Activated naive CD4-positive, alpha-beta T cell treated with anti-CD3 and anti-CD28 coated beads, Interleukin-2, amount 10 ng/mL, durations not matched to agents 7 days and 5 days (primary cell): ENCODE measurements at regions not wholly inside any gene's neighbourhood (a gene's known extent, or its start where the extent isn't known, plus 50 kb on each side); places are given as distances from the start of the nearest gene placed in this dataset.
"Not testable (repeated sequence)": the region's sequence is repeated elsewhere in the genome, so short reads cannot be mapped to it uniquely, and the experiment has no call there.

Experiments
- CTCF ChIA-PET: fragments of 350-600 bp; sonication (Branson Sonifier 250); formaldehyde crosslinking; loops from one replicate; lab custom pipeline; 2021; ENCODE audit warnings: antibody characterized with exemption; lab: Charles Lee
- DNase-seq: peaks from one replicate; pipeline ENCODE4 v3.0.0-alpha.2; 2020
- H3K27ac Mint-ChIP-seq: one replicate; pipeline ENCODE4 v1.8.0; 2021; ENCODE audit warnings: mild to moderate bottlenecking, moderate library complexity, mixed read lengths
- H3K27me3 Mint-ChIP-seq: one replicate; pipeline ENCODE4 v1.8.0; 2021; ENCODE audit warnings: mild to moderate bottlenecking, mixed read lengths
- H3K36me3 Mint-ChIP-seq: one replicate; pipeline ENCODE4 v1.8.0; 2021; ENCODE audit warnings: mixed read lengths
- H3K4me1 Mint-ChIP-seq: one replicate; pipeline ENCODE4 v1.8.0; 2021; ENCODE audit warnings: mixed read lengths
- H3K4me3 Mint-ChIP-seq: one replicate; pipeline ENCODE4 v1.8.0; 2021; ENCODE audit warnings: mild to moderate bottlenecking, moderate library complexity, mixed read lengths
- H3K9me3 Mint-ChIP-seq: one replicate; pipeline ENCODE4 v1.8.0; 2021; ENCODE audit warnings: mixed read lengths

GRCh38 chr21:13843081-13843480 lies 233.5 kb downstream of the POTED start:
- peaks cover 10% of the 10 kb centered on the region for H3K9me3 Mint-ChIP-seq
- H3K27ac Mint-ChIP-seq, H3K27me3 Mint-ChIP-seq, H3K4me3 Mint-ChIP-seq, DNase-seq, H3K4me1 Mint-ChIP-seq, CTCF ChIA-PET, H3K36me3 Mint-ChIP-seq: not testable (repeated sequence)

GRCh38 chr21:13827666-13828065 lies 218.1 kb downstream of the POTED start:
- H3K36me3 Mint-ChIP-seq, DNase-seq, H3K4me1 Mint-ChIP-seq, H3K4me3 Mint-ChIP-seq, CTCF ChIA-PET, H3K27ac Mint-ChIP-seq, H3K27me3 Mint-ChIP-seq, H3K9me3 Mint-ChIP-seq: not testable (repeated sequence)

GRCh38 chr21:13827201-13827600 lies 217.6 kb downstream of the POTED start:
- H3K9me3 Mint-ChIP-seq: peaks cover 6% of the 10 kb centered on the region
- H3K27me3 Mint-ChIP-seq: no peaks in the 10 kb centered on the region
- no peak overlapping the region for H3K4me3 Mint-ChIP-seq
- CTCF ChIA-PET: no interaction called here
- no peak for DNase-seq
- no peaks in the 10 kb centered on the region for H3K36me3 Mint-ChIP-seq
- no peaks in the 10 kb centered on the region for H3K4me1 Mint-ChIP-seq
- no peak overlapping the region for H3K27ac Mint-ChIP-seq

- not testable (repeated sequence) for H3K9me3 Mint-ChIP-seq, H3K4me1 Mint-ChIP-seq, H3K36me3 Mint-ChIP-seq, H3K27ac Mint-ChIP-seq, DNase-seq, H3K27me3 Mint-ChIP-seq, H3K4me3 Mint-ChIP-seq
- CTCF ChIA-PET: interaction anchor here (0.7 kb wide), 1 partner anchor 10 kb away, joined by 3 read pairs; no protein-coding TSS in a partner anchor
These were observed 216.9 kb downstream of the POTED start for GRCh38 chr21:13826511-13826910.

GRCh38 chr21:13825218-13825778 lies 215.7 kb downstream of the POTED start:
- DNase-seq: not testable (repeated sequence)

GRCh38 chr21:13820286-13820685 lies 210.7 kb downstream of the POTED start:
- H3K9me3 Mint-ChIP-seq, CTCF ChIA-PET, DNase-seq, H3K36me3 Mint-ChIP-seq, H3K27ac Mint-ChIP-seq, H3K27me3 Mint-ChIP-seq, H3K4me1 Mint-ChIP-seq, H3K4me3 Mint-ChIP-seq: not testable (repeated sequence)

More at GRCh38 chr21:13825218-13825778, 215.7 kb downstream of the POTED start:
- H3K36me3 Mint-ChIP-seq, H3K27ac Mint-ChIP-seq, H3K4me3 Mint-ChIP-seq, CTCF ChIA-PET, H3K9me3 Mint-ChIP-seq, H3K4me1 Mint-ChIP-seq, H3K27me3 Mint-ChIP-seq: not testable (repeated sequence)

GRCh38 chr21:13812191-13812590 lies 202.6 kb downstream of the POTED start:
- H3K27me3 Mint-ChIP-seq, H3K4me3 Mint-ChIP-seq, H3K4me1 Mint-ChIP-seq, H3K9me3 Mint-ChIP-seq, CTCF ChIA-PET, H3K36me3 Mint-ChIP-seq, H3K27ac Mint-ChIP-seq, DNase-seq: not testable (repeated sequence)

GRCh38 chr21:13810559-13810958 lies 201.0 kb downstream of the POTED start:
- H3K27me3 Mint-ChIP-seq: not testable (repeated sequence)

GRCh38 chr21:13806444-13806843 lies 196.9 kb downstream of the POTED start:
- DNase-seq, H3K4me1 Mint-ChIP-seq, H3K27me3 Mint-ChIP-seq, H3K36me3 Mint-ChIP-seq, H3K27ac Mint-ChIP-seq, H3K9me3 Mint-ChIP-seq, CTCF ChIA-PET, H3K4me3 Mint-ChIP-seq: not testable (repeated sequence)

More at GRCh38 chr21:13810559-13810958, 201.0 kb downstream of the POTED start:
- H3K9me3 Mint-ChIP-seq, CTCF ChIA-PET, DNase-seq, H3K4me3 Mint-ChIP-seq, H3K27ac Mint-ChIP-seq, H3K36me3 Mint-ChIP-seq, H3K4me1 Mint-ChIP-seq: not testable (repeated sequence)

- not testable (repeated sequence) for H3K4me1 Mint-ChIP-seq, H3K27ac Mint-ChIP-seq, H3K27me3 Mint-ChIP-seq
These were observed 193.2 kb downstream of the POTED start for GRCh38 chr21:13802757-13803156.

More at GRCh38 chr21:13802757-13803156, 193.2 kb downstream of the POTED start:
- H3K4me3 Mint-ChIP-seq, H3K36me3 Mint-ChIP-seq, H3K9me3 Mint-ChIP-seq, CTCF ChIA-PET, DNase-seq: not testable (repeated sequence)
